Liver (tissue), 7 donors: ENCODE measurements at regions not wholly inside any gene's neighbourhood (a gene's known extent, or its start where the extent isn't known, plus 50 kb on each side); places are given as distances from the start of the nearest gene placed in this dataset.

Experiments used
- DNase-seq: peaks from one replicate; pipeline ENCODE4 v3.0.0-alpha.2; 2017; ENCODE audit warnings: low spot score
- H3K27ac ChIP-seq, 2 donors: one replicate each; pipeline ENCODE4 v1.7.0; 2013; ENCODE audit warnings: inconsistent platforms in 2 of 2, low read length in 2 of 2, control low read depth in 1 of 2, low read depth in 1 of 2, mild to moderate bottlenecking in 1 of 2
- H3K27me3 ChIP-seq, 4 donors: one replicate each; pipeline versions ENCODE4 v1.6.1 to v1.7.0; 2013; ENCODE audit warnings: low read length in 3 of 4, inconsistent platforms in 1 of 4, mild to moderate bottlenecking in 1 of 4, moderate library complexity in 1 of 4; ENCODE audit not compliant: control insufficient read depth in 4 of 4, insufficient read depth in 4 of 4
- H3K36me3 ChIP-seq, 4 donors: one replicate each; pipeline versions ENCODE4 v1.6.1 to v1.7.0; 2013; ENCODE audit warnings: low read length in 3 of 4, mild to moderate bottlenecking in 3 of 4, low read depth in 1 of 4, moderate library complexity in 1 of 4; ENCODE audit not compliant: control insufficient read depth in 4 of 4, insufficient read depth in 3 of 4
- H3K4me1 ChIP-seq, 4 donors: one replicate each; pipeline versions ENCODE4 v1.6.1 to v1.7.0; 2013; ENCODE audit warnings: low read length in 3 of 4, mild to moderate bottlenecking in 3 of 4, moderate library complexity in 1 of 4; ENCODE audit not compliant: control insufficient read depth in 4 of 4, insufficient read depth in 4 of 4
- H3K4me3 ChIP-seq, 3 donors: one replicate each; pipeline versions ENCODE4 v1.6.1 to v1.7.0; 2013; ENCODE audit warnings: low read length in 3 of 3, control low read depth in 1 of 3, low read depth in 1 of 3, mild to moderate bottlenecking in 1 of 3
- H3K9ac ChIP-seq, 2 donors: one replicate each; pipeline ENCODE4 v1.7.0; 2013; ENCODE audit warnings: low read length in 2 of 2, mild to moderate bottlenecking in 2 of 2, moderate library complexity in 2 of 2, control low read depth in 1 of 2, low read depth in 1 of 2
- H3K9me3 ChIP-seq, 4 donors: one replicate each; pipeline versions ENCODE4 v1.6.1 to v1.7.0; 2013; ENCODE audit warnings: low read length in 3 of 4; ENCODE audit not compliant: control insufficient read depth in 4 of 4
- EGR1 ChIP-seq, 2 donors: IDR thresholded peaks; 2 replicates each; pipeline ENCODE4 v1.6.1; 2016 to 2018; ENCODE audit warnings: antibody characterized with exemption in 2 of 2, low read depth in 2 of 2
- FOXA2 ChIP-seq: IDR thresholded peaks from 2 replicates; pipeline ENCODE4 v1.6.1; 2016; ENCODE audit warnings: antibody characterized with exemption
- HNF4A ChIP-seq, 2 donors: conservative IDR thresholded peaks; 2 replicates each; pipeline ENCODE4 v1.6.1; 2016; ENCODE audit warnings: antibody characterized with exemption in 2 of 2, mild to moderate bottlenecking in 2 of 2
- HNF4G ChIP-seq: IDR thresholded peaks from 2 replicates; pipeline ENCODE4 v1.6.1; 2016; ENCODE audit warnings: antibody characterized with exemption
- JUND ChIP-seq, 2 donors: IDR thresholded peaks; 2 replicates each; pipeline ENCODE4 v1.6.1; 2016; ENCODE audit warnings: antibody characterized with exemption in 2 of 2
- REST ChIP-seq: IDR thresholded peaks from 2 replicates; pipeline ENCODE4 v1.6.1; 2016; ENCODE audit warnings: antibody characterized with exemption, mild to moderate bottlenecking
- SP1 ChIP-seq: IDR thresholded peaks from 2 replicates; pipeline ENCODE4 v1.6.1; 2018; ENCODE audit warnings: antibody characterized with exemption, mild to moderate bottlenecking
- YY1 ChIP-seq: IDR thresholded peaks from 2 replicates; pipeline ENCODE4 v1.6.1; 2016; ENCODE audit warnings: antibody characterized with exemption, mild to moderate bottlenecking
- ZBTB33 ChIP-seq: IDR thresholded peaks from 2 replicates; pipeline ENCODE4 v1.6.1; 2016; ENCODE audit warnings: antibody characterized with exemption
- WGBS: extraction: QIAGEN DNeasy Blood & Tissue Kit; methylation state at CpG from one replicate; pipeline ENCODE4 v1.1.7; 2013; 5-methylcytosine and 5-hydroxymethylcytosine counted together
- TF ChIP-seq, protein P1 (sequence below): IDR thresholded peaks from 2 replicates; pipeline ENCODE4 v1.6.1; 2016; ENCODE audit warnings: antibody characterized with exemption
- donor health status: healthy.
- donor health status: healthy.
- donor health status: healthy.
- donor health status: healthy.

- H3K27ac ChIP-seq = no peak overlapping the region
- WGBS = 91% methylated on average over 4 of the region's 4 CpGs
- H3K36me3 ChIP-seq = no peaks in the 10 kb centered on the region
- peak; percentile 9 for DNase-seq
- no peaks in the 10 kb centered on the region for H3K4me1 ChIP-seq
- H3K27me3 ChIP-seq = no peaks in the 10 kb centered on the region
- TF ChIP-seq ZBTB33 (no peak), HNF4G (no peak), FOXA2 (no peak)
- H3K9me3 ChIP-seq = peaks cover 0 to 2% (median 0%) of the 10 kb centered on the region in 4 donors
- H3K4me3 ChIP-seq = no peak overlapping the region
- H3K9ac ChIP-seq = no peak overlapping the region
Measured at GRCh38 chr1:22321917-22322316, 129.7 kb upstream of the ZBTB40 start.

DNA sequence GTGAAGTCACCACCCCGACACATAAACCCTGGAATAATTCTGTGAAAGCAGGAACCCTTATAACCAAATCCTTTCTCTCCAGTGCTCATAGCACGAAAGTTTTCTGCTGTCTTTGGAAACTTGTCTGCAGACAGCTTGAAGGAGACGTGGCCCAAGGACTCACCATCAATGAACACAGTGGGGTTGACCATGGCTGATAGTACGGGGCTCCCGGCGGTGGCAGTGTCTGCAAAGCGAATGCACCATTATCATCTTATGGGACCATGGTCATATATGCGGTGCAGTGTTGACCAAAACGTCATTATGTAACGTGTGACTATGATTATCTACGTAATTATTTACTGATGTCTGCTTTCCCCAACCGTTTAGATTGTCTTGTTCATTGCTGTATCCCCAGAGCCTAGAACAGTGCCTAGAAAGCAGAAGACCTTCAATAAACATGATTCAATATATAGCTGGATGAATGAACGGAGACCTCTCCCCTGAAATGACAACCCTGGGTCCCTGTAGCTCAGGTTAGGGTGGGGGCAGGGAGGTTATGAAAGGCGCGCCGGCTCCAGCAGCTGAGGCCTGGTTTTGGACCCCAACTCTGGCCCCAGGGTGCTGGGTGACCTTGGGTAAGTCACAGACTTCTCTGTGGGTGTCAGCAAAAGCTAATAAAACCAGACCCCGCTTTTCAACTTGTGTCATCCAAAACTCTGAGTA is 128.4 kb upstream of the ZBTB40 start:
- H3K9ac ChIP-seq = no peak overlapping the region
- TF ChIP-seq ZBTB33 (no peak), HNF4G (no peak), JUND (IDR thresholded peaks at IDR 0.05) (no peak), FOXA2 (no peak)
- TF ChIP-seq, protein P1, sequence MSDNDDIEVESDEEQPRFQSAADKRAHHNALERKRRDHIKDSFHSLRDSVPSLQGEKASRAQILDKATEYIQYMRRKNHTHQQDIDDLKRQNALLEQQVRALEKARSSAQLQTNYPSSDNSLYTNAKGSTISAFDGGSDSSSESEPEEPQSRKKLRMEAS = no peak
- H3K27me3 ChIP-seq = no peaks in the 10 kb centered on the region
- H3K4me1 ChIP-seq = no peaks in the 10 kb centered on the region
- 88% methylated on average over 17 of the region's 17 CpGs for WGBS
- H3K36me3 ChIP-seq = no peaks in the 10 kb centered on the region
- H3K9me3 ChIP-seq = peaks cover 0 to 2% (median 0%) of the 10 kb centered on the region in 4 donors
- H3K27ac ChIP-seq = no peak overlapping the region
- no peak overlapping the region for H3K4me3 ChIP-seq
- peak; percentile 16 for DNase-seq

- Histone ChIP-seq H3K27me3 (no peaks in the 10 kb centered on the region), H3K9ac (no peak overlapping the region), H3K4me3 (no peak overlapping the region), H3K4me1 (no peaks in the 10 kb centered on the region), H3K36me3 (no peaks in the 10 kb centered on the region), H3K27ac (no peak overlapping the region), H3K9me3 (peaks cover 0 to 2% (median 0%) of the 10 kb centered on the region in 4 donors)
- no peak for TF ChIP-seq HNF4A (conservative IDR thresholded peaks at IDR 0.05)
- no peak for TF ChIP-seq EGR1 (IDR thresholded peaks at IDR 0.05; ENCODE audit: low read depth in 2 of 2)
- no peak for TF ChIP-seq SP1
- TF ChIP-seq HNF4G = no peak
- no peak for TF ChIP-seq YY1
- TF ChIP-seq ZBTB33 = no peak
- no peak for TF ChIP-seq REST
- TF ChIP-seq, protein P1 = no peak
- WGBS = 93% methylated on average over 11 of the region's 11 CpGs
- DNase-seq = peak; percentile 5
Measured at GRCh38 chr1:22323846-22324504, 127.7 kb upstream of the ZBTB40 start.
